ENCODE measurements at regions not wholly inside any gene's neighbourhood (a gene's known extent, or its start where the extent isn't known, plus 50 kb on each side); places are given as distances from the start of the nearest gene placed in this dataset.

DNA sequence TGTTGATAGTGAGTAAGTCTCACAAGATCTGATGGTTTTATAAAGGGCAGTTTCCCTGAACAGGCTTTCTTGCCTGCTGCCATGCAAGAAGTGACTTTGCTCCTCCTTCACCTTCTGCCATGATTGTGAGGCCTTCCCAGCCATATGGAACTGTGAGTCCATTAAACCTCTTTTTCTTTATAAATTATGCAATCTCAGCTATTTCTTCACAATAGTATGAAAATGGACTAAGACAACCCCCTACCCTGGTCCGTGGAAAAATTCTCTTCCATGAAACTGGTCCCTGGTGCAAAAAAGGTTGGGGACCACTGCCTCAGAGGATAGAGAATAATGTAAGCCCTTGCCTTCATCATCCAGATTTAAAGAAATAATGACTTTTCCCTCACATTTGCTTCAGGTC is 861.3 kb downstream of the QKI start:
- DNase-seq: no peak

DNA sequence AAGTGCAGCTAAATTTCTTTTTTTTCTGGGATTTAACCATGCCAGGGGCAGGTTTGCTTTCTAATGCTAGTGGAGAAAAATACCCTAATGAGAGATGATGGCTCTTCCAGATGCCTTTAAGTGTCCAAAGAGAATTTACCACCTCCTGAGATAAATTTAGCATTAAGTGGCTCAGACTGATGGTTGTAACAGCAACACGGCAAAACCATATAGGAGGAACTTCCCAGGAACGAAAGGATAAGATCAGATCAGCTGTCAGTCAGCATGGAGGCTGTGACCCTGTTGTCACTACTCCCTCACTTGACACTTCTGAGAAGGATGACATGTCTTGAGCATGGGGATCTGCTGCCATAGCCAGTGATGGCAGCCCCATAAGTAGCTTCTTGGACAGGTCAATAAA is 860.0 kb downstream of the QKI start:
- DNase-seq: no peak

DNA sequence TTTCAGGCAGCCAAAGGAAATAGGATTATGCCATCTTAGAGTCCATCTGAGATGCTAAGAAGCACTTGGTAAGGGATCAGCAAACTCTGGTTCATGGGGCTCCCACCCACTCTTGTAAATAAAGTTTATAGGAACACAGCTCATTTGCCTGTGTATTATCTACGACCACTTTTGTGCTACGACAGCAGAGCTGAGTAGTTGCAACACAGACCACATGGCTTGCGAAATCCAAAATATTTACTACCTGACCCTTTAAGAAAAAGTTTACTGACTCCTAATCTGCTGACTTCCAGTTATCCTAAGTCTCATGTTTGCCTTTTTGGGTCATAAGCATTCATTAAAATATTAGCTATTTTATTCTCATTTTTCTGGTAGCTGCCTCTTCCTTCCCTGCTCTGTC is 859.0 kb downstream of the QKI start:
- DNase-seq: no peak

DNA sequence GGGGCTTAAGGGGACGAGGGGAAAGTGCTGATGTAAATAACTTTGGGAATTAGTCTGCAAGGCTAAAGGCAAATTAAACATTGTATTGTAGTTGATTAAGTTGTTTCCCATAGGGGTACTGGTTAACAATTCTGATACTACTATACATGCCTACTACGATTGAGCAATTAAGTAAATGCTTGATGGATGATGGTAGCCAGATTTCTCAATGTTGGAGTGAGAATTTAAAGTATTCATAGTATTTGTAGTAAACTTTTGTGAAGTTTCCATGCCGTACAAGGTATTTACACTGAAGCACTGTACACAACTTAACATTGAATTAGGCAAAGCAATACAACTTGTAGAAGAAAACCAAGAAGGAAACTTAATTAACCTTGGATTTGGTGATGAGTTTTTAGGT is 852.3 kb downstream of the QKI start:
- no peak for DNase-seq

DNA sequence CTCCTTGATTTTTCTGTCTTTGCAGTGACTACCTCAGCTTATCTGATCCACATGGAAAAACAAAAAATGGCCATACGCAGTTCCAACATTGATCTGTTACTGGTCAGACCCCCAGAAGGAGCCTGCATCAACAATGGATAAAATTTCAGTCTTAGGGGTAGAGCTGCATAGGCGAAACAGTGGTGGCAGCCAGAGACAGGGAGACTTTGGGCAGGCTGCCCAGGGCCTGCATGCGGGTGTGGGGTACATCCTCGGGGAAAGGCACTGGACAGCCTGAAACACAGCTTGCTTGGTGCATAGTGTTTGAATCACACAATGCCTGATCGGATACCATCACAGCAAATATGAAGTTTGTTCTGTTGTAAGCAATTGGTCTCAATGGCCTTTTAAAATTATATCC is 847.8 kb downstream of the QKI start:
- no peak for DNase-seq

DNA sequence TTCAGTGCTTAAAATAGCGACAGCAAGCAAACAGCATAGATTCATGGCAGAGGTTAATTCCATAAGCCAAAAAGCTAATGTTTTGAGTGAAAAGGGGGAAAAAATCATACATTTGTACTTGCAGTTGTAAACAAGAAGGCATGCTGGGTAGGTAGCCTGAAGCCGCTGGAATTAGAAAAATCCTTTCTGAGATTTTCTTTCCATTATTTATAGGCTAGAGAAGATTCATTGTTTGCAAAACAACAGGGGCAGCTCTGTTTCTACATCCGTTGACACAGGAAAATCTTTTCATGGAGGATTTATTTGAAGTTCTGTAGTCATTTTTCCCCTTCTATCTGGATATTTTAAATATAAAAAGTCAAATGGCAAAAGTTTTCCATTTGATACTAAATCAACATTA is 843.9 kb downstream of the QKI start:
- no peak for DNase-seq

DNA sequence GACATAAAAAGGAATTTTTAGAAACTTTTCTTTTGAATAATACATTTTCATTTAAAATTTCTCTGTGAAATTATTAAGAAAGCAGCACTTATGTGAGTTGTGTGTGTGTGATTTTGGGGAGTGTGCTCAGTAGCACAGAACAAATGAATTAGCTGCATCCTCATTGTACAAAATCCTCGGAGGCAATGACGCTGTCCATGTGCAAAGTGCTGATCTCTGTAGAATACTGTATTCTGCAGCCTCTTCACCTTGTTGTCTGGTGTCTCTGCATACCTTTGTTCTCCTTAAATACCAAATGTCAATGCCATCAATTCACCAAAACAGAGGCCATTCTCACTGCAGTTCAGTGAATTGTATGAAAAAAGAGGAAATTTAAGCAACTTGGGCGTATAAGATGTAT is 838.4 kb downstream of the QKI start:
- no peak for DNase-seq

DNA sequence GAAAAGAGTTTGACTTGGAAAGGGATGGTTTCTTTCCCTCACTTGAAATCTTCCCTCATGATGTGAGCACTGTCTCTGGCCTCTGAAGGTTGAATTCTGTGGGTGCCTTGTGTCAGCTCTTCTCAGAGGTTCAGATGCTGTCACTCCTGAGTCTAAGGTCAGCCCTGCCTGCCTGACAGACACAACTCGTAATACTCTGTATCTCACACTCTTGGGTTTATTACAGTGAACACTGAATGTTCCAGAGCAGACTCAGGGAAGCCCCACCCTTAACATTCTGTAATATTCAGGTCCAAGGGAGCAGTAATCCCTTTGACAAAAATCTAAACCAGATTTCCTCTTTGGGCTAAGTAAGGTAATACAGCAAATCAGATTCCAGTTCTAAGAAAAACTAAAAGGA is 837.8 kb downstream of the QKI start:
- no peak for DNase-seq

DNA sequence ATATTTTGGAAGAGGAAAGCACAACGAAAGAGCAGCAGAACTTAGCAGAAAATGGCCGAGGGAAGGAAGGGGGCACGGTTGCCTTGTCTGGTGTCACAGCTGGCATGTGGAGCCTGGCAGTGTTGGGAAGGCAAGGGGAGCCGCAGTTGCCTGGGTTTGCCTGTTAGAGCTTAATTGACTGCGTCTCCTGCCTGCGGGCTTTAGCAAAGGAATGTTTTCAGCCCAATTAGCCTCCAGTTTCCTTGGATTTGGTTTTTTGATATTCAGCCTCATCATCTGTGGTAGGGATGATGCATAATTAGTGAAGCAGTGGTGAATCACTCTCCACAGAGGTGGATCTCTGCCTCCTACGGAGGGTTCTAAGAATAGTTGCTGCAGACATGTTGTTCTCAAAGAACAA is 832.6 kb downstream of the QKI start:
- no peak for DNase-seq

DNA sequence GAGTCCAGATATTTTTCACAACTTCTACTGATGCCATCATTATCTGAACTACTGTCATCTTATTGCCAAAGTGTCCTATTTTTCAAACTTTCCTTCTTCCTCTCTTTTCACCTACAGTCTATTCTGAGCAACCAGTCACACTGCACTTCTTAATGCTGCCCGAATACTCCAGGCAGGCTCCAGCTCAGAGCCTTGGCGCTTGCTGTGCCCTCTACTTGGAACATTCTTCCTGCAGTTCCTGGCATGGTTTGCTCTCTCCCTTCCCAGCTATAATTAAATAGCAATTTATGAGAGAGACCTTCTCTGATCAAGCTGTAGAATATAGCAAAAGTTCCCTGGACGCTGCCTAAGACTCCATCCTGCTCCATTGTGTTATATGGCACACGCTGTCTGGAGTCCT is 831.6 kb downstream of the QKI start:
- no peak for DNase-seq

DNA sequence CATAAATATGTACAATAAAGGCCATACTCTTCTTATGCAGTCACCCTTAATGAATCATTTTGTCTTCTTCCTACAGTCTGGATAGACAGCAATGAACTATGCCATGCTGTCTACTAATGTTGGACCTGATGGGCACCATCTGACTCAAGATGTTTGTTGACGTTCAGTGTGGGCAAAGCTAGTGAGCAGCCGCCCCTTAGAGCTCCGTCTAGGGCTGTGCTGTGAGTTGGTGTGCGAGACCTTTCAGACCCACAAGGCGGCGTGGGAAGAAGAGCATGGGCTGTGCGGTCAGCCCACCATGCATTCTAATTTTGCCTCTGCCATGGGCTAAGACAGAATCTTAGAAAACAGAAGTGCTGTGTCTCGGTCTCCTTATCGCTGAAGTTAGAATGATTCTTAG is 829.4 kb downstream of the QKI start:
- no peak for DNase-seq

DNA sequence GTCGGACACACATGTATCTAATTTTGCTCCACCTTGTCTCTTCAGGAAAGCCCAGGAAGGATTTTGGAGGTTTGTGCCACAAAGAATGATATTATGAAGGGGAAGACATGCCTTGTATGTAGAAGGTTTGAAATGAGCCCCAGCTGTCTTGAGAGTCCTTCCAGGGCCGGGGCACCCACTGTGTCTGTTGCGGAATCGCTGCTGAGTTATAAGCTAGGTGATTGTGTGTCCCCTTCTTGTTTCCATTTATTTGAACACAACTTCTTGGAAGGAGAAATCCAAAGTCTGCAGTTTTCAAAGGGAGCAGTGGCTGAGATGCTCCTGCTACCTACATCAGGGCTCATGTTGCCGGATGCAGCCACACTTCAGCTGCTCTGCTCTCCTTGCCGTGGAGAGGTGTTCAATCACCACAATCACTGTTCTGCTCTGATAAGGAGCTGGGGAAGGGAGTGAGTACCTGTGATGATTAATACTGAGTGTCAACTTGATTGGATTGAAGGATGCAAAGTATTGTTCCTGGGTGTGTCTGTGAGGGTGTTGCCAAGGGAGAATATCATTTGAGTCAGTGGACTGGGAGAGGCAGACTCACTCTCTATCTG is 828.6 kb downstream of the QKI start:
- no peak for DNase-seq

DNA sequence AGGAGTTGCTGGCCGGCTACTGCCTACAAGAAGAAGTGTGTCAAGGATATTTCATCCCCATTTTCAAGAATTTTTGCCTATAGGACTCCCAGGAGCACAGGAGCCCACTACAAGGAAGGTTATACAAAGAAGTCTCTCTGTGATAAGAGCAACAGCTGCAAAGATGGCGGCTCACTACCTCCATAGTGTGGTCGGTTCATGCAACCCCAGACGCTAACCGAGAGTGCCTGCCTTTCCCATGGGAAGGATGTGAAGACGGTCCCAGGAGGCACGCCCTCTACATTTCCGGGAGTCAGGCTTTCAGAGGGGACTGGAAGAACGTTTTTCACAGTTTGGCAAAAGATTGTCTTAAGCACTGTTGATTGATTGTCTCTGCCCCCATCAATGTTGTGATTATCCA is 816.3 kb downstream of the QKI start:
- no peak for DNase-seq

DNA sequence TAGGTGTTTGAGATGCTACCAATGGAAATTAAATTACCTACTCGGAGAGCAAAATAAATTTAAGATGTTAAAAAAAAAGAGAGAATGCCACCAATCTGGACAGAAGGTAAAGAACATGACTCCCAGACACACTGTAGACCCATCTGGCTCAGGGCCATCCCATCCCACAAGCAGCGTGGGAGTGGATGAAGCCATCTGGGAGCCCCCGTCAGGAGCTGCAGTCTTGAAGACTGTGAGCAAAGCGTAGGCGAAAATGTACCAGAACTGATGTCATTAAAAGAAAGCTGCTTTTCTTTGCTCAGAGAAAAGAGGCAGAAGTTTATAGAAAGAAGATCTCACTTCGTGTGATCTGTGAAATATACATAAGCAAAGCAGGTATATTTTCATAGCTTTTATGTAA is 815.7 kb downstream of the QKI start:
- no peak for DNase-seq

DNA sequence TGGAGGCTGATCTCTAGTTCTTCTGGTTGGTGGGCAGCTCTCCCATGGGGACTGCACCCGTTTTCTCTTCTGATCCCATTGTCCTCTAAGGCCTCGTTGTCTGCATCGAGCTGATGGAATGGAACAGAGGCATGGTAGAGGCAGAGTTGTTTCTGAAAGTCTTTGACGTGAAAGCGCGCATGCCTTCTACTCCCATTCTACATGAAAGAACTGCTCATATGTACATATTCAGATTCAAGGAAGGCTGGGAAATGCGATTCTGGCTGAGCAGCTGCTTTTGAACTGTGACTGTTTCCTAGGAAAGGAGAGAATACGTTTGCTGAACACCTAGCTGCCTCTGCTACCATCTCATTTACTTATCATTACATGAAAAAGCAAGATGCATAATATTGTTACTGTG is 815.2 kb downstream of the QKI start:
- DNase-seq: no peak

DNA sequence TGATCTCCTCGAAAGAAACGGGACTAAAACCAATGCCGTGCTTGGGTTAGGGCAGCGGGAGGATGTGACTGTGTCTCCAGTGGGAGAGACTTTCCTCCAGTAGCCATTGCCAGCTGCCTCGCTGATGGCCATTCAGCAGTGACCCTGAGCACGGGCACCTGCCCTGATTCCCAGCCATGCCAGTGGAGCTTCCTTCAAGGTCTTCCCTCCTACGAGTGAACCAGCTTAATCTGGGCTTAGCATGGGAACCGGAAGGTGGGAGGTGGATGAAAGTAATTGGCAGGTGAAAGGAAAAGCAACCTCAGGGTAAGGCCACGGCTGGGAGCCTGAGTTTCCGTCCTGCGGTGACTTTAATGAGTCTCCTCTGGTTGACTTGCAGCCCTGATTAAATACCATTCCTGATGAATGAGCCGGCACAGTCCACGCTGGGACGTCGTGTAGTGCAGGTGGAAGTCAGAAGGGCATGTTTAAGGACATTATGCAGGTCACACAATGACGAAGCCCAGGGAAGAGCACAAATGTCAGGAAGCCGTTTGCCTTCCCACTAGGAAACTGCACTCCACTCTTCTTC is 813.5 kb downstream of the QKI start:
- DNase-seq: no peak

DNA sequence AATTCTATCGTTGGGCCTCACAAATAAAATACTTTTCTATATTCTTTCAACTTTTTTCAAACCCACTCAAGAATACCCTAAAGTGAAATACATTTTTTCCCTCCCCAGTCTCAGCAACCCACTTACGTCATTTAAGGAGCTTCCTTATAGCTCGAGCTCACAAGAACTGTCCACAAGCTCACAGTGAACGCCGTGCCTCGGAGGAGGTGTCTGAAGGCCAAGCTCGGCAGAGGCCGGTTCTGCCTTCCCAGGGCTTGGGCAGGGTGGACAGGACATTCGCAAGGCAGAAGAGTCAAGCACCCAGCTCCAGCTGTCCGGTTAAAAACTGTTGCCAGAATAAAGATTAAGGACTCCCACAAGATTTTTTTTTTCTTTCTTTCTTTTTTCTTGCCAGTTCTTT is 802.3 kb downstream of the QKI start:
- DNase-seq: no peak

DNA sequence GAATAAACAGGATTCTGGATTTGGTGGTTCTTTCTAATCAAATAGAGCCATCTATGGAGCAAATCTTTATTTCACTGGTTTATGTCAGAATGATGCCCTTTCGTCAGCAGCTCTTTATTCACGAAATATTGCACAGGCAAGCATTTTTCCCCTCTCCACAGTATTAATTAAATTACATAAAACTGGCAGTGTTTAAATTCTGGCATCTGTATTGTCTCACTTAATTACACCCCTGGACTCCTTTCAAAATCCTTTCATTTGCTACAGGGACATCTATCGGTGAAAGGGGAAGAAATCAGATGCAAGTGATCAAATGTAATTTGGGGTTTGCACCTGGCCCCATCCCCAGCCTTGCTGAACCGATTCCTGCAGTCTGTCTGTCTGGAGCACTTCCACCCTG is 801.9 kb downstream of the QKI start:
- DNase-seq: no peak

DNA sequence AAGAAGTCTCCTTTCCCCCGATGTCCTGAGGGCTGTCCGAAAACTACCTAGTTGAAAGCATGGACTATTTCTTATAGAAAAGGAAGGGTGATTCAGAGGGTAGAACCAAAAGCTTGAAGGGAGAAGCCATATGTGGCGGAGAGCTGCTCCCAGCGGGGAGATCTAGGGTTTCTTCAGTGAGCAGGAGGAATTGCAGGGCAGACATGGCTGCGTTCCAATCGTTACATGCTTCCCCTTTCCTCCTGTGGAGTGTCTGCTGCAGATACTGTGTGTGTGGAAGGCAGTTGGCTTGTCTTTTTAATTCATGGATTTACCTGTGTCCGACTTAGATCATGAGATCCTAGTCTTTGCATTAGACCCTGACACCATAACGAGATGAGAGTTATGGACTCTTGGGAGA is 799.5 kb downstream of the QKI start:
- DNase-seq: no peak

DNA sequence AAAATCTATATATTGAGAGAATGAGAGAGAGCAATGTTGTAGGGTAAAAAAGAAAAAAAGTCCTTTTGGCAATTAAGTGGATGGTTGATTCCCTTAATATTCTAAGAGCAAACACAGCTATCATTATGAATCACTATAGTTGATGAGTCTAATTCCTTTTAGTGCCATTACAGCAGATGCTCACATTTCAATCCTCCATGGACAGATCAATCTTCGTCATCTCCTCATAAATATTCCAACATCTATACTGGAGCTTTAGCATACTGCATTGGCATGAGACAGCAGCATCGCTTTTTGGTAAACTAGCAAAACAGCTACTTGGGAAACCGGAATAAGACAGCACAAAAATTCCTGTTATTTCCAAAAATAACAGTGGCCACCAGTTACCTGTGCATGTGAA is 796.7 kb downstream of the QKI start:
- no peak for DNase-seq

DNA sequence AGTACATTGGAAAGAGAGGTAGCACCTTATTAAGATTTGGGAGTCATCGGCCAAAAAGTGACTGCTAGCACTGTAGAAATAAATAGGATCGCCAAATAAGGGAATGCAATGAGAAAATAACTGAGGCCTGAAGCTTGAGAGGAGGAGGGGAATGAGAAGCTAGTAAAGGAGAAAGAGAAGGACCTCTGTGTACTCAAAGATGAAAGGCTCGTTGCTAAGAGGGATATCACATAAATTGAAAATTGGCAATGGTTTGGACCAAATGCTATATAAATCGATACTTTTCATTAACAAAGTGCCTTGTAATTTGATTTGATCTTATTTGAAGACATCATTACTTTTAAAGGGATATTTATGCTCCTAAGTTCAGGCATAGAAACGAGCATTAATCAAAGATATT is 796.3 kb downstream of the QKI start:
- DNase-seq: no peak

DNA sequence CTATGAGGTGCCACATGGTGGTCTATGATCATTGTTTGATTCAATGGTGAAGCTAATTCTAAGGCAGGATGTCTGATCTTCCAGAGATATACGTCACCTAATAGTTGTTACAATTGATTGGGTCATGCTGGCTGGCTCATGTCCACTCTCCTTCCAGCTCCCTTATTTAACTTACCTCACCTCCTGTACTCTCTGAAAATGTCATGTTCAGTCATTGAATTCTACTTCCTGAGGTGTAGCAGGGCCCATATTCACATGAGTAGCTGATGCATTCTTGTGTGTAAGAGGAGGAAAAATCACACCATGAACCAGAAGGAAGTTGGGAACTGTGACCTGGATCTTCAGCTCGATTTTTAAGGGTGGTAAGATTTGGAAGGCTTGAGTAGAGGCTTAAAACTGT is 795.8 kb downstream of the QKI start:
- no peak for DNase-seq

DNA sequence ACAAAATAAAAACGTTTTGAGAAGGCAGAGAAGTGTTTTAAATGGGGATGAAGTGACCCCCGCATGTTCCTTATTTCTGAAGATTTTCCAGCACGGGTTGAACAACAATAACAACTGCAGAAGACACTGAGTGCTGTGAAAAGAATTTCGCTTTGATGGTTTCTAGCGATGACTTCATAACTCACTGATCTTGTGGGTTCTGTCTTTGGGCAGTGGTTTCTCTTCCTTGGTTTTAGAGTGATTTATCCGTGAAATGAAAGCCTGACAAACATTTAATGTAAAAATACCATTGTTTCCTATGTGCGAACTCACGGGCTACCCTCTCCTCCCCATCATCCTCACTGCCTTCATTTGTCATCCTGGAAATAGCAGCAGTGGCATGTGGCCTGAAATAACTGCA is 793.9 kb downstream of the QKI start:
- no peak for DNase-seq

DNA sequence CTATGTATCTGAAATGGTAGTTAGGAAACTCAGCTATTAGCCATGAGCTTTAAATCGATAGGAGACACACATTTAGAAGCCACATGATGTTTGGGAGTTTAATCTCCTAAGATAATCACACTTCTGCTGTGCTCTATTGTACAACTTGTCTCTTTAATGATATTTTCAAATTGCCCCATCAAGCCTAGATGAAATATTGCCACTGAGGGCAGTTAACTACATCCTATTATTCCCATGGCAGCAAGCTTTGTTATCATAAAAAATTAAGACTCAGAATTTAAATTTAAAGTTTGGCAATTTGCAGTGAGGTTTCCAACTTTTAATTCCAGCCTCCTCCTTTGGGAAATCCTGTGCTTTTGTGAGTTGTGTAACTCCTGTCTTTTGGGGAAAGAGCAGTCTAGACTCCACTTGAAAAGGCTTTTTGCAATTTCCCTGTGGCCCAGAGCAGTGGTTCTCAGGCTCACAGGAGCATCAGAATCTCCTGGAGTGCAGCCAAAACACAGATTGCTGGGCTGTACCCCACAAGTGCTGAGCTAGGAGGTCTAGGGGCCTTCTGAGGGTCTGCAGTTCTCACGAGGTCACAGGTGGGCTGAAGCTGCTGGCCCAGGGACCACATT is 792.4 kb downstream of the QKI start:
- DNase-seq: no peak

DNA sequence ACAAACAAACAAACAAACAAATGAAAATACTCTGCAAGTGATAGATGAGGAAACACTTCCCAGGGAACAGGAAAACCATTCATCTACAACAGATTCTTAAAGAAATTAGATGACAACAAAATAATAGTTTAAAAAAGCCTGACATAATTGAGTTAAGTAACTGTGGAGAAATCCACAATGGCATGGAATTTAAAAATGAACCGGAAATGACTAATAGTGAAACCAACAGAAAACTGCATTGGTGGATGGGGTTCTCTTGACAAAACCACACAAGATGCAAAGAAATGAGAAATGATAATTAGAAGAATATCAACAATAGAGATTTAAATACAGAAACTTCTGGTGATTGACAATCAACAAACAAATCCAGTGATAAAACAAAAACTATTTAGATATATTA is 785.6 kb downstream of the QKI start:
- DNase-seq: no peak
